GM13977 (cell line): ENCODE measurements at regions not wholly inside any gene's neighbourhood (a gene's known extent, or its start where the extent isn't known, plus 50 kb on each side); places are given as distances from the start of the nearest gene placed in this dataset.

Experiments
- DNase-seq: peaks from one replicate; pipeline ENCODE4 v3.0.0; 2012; ENCODE audit warnings: low spot score
- in situ Hi-C: fragments of 300-500 bp; cut with MboI; formaldehyde crosslinking; loops from one replicate; pipeline ENCODE4 v1.12.0; 2022; ENCODE audit warnings: low sequenced_read_pairs, low pct_unique_long_range_greater_than_20kb, mixed read lengths, inconsistent platforms; ENCODE audit not compliant: unreplicated experiment
- TF ChIP-seq, protein P1 (sequence below): IDR thresholded peaks from 2 replicates; pipeline ENCODE4 v1.5.1; 2012; ENCODE audit warnings: mild to moderate bottlenecking, control low read depth; ENCODE audit not compliant: insufficient read depth; ENCODE audit errors: extremely low read depth, missing control alignments

DNA sequence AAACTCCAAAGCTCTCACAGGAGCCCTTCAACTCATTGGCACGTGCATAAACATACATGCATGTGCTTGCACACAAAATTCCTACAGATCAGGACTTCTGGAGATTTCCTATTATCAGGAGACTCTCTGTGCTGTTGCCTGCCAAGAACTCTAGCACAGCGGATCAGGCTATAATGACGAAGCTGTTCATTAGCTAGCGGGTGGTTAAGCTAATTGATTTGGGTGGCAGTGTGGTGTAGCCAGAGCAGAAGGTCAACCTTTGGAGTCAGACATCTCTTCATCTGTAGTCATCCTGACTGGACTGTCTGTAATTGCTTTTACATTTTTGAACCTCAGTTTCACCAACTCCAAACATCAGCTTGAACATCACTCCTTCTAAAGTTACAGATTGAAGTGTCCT lies 69.0 kb downstream of the KIF2B start:
- TF ChIP-seq, protein P1, sequence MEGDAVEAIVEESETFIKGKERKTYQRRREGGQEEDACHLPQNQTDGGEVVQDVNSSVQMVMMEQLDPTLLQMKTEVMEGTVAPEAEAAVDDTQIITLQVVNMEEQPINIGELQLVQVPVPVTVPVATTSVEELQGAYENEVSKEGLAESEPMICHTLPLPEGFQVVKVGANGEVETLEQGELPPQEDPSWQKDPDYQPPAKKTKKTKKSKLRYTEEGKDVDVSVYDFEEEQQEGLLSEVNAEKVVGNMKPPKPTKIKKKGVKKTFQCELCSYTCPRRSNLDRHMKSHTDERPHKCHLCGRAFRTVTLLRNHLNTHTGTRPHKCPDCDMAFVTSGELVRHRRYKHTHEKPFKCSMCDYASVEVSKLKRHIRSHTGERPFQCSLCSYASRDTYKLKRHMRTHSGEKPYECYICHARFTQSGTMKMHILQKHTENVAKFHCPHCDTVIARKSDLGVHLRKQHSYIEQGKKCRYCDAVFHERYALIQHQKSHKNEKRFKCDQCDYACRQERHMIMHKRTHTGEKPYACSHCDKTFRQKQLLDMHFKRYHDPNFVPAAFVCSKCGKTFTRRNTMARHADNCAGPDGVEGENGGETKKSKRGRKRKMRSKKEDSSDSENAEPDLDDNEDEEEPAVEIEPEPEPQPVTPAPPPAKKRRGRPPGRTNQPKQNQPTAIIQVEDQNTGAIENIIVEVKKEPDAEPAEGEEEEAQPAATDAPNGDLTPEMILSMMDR = no peak
- in situ Hi-C loops = no loop called here
- no peak for DNase-seq

GRCh38 chr17:53892222-53892621 lies 69.5 kb downstream of the KIF2B start:
- TF ChIP-seq, protein P1 = no peak
- DNase-seq = no peak
- in situ Hi-C loops = no loop called here

GRCh38 chr17:53894591-53894990 lies 71.9 kb downstream of the KIF2B start:
- no peak for DNase-seq
- TF ChIP-seq, protein P1 = no peak
- in situ Hi-C loops = no loop called here

GRCh38 chr17:53896047-53896446 lies 73.3 kb downstream of the KIF2B start:
- in situ Hi-C loops = no loop called here
- no peak for DNase-seq
- TF ChIP-seq, protein P1 = no peak

DNA sequence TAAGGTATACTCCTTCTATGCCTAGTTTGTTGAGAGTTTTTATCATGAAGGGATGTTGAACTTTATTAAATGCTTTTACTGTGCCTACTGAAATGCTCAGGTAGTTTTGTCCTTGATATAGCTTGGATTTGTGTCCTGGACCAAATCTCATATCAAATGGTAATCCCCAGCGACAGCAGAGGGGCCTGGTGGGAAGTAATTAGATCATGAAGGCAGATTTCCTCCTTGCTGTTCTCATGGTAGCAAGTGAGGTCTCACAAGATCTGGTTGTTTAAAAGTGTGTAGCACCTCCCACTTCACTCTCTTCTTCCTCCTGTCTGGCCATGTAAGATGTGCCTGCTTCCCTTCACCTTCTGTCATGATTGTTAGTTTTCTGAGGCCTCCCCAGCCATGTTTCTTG lies 78.2 kb downstream of the KIF2B start:
- TF ChIP-seq, protein P1 = no peak
- in situ Hi-C loops = no loop called here
- no peak for DNase-seq

DNA sequence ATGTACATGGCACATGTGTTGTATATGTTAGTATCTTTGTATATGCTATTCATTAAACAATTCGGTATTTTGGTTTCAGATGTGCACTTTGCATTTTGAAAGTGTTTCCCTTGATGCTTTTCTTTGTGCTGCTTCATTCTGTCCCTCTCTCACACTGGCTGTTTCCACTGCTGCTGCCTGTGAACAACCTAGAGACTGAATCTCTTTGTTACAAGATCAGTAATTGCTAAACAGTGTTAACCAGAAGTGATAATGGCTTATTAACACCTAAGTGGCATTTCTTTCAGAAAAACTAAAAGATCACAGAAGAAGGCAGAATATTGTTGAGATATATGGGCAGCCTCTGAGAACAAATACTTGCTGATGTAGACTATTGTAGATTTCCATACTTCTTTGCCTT lies 84.7 kb downstream of the KIF2B start:
- in situ Hi-C loops = no loop called here
- TF ChIP-seq, protein P1 = no peak
- no peak for DNase-seq

DNA sequence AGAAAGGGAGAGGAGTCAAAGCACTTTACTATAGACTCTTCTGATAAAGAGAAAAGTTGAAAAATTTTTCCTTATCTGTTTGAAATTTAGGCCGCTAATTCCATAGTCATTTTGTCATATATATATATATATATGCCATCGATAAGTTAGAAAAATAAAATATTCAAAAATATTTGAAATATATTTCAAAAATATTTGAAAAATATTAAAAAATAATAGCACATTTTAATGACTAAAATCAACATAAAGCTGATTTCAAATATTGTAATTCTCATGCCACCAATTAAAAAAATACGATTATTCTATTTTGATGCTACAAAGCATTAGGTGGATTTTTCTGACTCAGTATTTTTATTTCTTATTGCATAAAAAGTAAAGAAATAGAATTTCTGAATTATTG lies 87.1 kb downstream of the KIF2B start:
- TF ChIP-seq, protein P1 = no peak
- DNase-seq = no peak
- in situ Hi-C loops = no loop called here
